Activated T-cell treated with anti-CD3 and anti-CD28 coated beads for 48 hours (primary cell): ENCODE measurements at regions not wholly inside any gene's neighbourhood (a gene's known extent, or its start where the extent isn't known, plus 50 kb on each side); places are given as distances from the start of the nearest gene placed in this dataset.

Experiments
- DNase-seq: peaks from one replicate; pipeline ENCODE4 v3.0.0-alpha.2; 2020; ENCODE audit warnings: low read depth

DNA sequence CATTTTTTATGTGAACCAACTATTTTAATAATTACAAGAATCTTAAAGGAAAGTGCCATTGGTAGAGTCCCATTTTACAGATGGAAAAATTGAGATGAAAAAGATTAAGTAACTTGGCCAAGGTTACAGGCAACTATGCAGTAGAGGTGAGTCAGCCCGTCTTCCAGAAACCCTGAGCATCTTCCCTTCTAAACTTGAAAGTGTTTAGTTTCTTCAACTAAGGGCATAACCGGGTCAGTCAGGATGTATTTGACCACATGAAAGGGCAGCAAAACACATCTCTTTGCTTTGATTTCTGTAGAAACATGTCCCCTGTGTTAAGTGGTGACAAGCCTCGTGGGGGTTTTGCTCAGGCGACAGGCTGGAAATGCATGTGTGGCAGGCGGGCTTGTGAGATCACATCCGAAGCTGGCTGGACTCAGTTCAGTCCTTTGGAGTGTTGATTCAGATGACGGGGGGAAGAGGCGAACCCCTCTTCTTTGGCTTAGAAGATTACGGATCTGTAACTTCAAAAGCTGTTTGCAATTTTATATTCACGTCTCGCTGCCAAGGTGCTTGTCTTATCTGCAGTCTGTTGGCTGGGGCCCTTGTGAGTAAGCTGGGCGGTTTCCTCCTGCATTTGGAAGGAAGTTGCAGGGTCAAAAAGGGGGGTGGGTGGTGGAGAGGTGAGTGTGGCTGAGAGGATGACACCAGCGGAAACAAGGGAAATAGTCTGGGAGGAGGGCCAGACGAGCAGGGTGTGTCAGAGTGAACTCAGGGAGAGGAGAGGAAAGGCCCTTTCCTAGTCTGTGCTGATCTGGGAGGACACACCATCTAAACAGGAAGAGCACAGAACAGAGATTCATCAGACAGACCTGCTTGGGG lies 78.9 kb upstream of the RPS23 start:
- DNase-seq, result peak; percentile 58

DNA sequence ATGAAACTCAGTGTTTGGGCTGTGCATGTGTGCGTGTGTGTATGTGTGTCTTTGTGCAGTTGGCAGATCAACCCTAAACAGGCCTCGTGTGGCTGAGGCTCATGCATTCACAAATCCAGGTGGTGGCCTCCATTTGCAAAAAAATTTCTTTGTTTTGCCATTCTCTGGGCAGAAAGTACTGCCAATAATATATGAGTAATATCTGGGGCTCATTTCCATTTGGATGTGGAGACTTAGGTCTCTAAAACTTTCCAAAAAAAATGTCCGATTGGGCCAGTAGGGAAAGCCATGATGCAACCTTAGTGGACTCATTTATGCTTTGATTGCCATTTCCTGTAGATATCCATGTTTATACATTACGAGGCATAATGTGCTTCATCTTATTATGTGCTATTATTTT lies 77.9 kb upstream of the RPS23 start:
- DNase-seq, result no peak

DNA sequence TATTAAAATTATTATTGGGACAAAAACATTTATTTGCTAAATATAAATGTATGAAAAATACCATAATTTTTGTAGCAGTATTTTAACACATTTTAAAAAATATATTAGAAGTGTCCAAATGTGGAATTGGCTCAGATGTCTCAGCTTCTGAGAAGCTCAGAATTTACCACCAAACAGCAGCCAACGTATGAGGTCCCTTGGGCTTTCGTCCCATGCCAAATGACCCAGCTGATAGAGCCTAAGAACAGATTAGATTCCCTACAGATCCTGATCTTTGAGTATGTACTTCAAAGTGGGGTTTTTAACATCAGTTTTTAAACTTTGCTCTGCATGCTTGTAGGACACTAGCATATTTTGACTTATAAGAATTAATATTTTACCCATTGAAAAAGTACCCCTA lies 77.3 kb upstream of the RPS23 start:
- no peak for DNase-seq

GRCh38 chr5:82355053-82355452 lies 76.9 kb upstream of the RPS23 start:
- no peak for DNase-seq

- DNase-seq, result no peak
These were observed 76.4 kb upstream of the RPS23 start for GRCh38 chr5:82354543-82354942.

GRCh38 chr5:82353522-82353921 lies 75.4 kb upstream of the RPS23 start:
- DNase-seq, result no peak

GRCh38 chr5:82352146-82352791 lies 74.1 kb upstream of the RPS23 start:
- no peak for DNase-seq

- DNase-seq, result no peak
These were observed 73.6 kb upstream of the RPS23 start for GRCh38 chr5:82351754-82352145.

DNA sequence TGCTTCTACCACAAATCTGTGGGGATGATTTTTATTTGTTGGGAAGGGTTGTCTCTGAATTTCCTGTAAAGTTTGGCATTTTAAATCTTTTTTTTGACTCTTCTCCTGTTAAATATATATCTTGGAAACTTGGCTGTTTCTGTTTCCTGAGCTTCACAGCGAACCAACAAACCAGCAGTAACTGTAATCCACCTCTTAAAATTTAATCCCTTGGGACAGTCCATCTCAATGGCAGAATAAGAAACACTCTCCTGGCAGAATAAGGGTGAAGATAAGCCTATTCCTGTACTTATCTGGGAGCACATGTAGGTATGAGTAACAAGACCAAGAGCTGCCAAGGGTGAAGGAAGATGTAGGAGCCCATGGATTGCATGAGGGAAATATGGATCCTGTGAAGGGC lies 73.1 kb upstream of the RPS23 start:
- DNase-seq, result no peak

- DNase-seq, result peak; percentile 34
These were observed 71.5 kb upstream of the RPS23 start for GRCh38 chr5:82349652-82350051.

- no peak for DNase-seq
These were observed 70.8 kb upstream of the RPS23 start for GRCh38 chr5:82348784-82349425.

GRCh38 chr5:82347201-82347865 lies 69.2 kb upstream of the RPS23 start:
- DNase-seq, result no peak

DNA sequence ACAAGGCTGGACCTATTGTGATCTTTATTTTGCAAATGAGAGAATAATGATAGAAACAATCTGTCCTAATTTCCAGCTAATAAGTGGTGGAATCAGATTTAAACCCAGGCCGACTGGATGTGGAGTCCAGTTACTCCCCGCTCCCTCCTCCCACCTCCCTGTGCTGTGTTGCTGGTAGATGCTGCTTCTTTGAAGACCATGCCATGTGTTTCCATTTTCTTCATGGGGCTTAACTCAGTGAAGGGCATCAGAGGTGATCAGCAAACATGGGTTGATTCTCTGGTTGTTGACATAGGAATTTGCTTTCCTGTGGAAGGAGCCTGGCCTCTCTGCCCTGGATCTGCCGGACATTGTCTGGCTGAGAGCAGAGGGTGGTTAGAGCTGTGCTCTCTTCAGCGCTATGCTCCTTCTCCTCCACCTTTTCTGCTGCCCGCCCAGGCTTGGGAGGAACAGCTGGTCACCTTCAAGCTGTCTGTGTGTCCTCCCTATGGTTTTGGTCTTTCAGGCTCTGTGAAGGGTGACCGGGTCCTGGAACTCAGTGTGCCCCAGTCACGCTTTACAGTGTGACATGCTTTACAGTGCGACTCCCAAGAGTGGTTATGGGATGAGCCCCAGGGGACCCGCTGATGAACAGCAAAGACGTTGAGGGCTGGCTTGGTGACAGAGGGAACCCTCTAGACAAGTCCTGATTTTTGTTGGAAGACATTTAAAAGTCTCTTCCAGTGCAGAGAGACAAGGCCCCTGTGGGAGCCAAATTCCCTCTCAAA lies 68.4 kb upstream of the RPS23 start:
- DNase-seq, result no peak

- DNase-seq, result no peak
These were observed 67.0 kb upstream of the RPS23 start for GRCh38 chr5:82345108-82345507.

DNA sequence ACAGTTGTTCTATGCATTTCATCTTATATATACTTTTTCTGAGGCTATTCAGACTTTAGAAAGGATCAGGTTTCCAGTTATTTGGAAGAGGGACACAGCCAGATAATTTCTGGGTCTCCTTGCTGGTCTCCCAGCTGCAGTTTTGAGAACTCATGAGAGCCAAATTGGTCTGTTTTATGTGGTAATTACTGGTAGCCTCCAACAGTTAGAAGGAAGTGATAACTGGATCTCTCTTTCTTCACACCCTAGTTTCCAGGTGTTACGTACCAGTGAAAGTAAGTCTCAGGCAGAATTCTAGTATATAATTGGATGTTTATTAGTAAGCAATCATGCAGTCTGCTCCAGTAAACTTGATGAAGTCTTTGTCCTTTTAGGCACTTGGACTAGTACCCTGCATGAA lies 63.2 kb upstream of the RPS23 start:
- DNase-seq, result no peak

DNA sequence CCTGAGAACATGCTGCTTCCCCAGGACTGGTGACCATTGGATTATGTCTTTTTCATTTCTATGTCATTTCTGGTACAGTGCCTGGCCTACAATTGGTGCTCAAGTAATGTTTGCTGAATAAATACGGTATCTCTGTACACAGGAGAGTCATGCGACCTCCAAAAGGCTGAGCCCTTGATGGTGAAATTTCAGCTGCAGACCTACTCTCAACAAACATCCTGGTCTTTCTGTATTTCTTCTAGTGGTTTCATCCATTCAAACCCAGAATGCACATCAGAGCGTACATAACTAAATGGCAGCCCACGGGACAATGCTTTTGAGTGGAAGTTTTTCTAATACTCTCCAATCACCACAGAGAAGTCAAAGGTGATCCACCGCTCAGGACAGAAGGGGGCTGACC lies 62.6 kb upstream of the RPS23 start:
- no peak for DNase-seq

- DNase-seq, result no peak
These were observed 61.6 kb upstream of the RPS23 start for GRCh38 chr5:82339792-82340191.

GRCh38 chr5:82338771-82339373 lies 60.7 kb upstream of the RPS23 start:
- no peak for DNase-seq

DNA sequence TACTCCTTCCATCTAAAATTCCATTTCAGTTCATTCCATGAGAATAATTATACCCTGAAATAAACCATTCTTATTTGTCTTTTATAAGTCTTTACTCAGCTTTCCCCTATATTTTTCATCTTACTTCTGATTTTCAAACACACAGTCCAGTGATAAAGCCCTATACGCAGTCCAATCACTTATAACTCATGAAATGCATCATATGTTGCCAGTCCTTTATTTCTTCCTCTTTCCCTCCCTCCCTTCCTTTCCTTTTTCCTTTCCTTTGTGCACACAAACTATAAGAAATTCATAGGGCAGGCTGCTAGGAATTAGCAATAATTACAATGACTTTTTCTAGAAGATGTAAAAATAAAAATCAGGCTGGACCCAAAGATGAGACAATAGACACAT lies 58.8 kb upstream of the RPS23 start:
- no peak for DNase-seq

- no peak for DNase-seq
These were observed 58.2 kb upstream of the RPS23 start for GRCh38 chr5:82336226-82336958.

DNA sequence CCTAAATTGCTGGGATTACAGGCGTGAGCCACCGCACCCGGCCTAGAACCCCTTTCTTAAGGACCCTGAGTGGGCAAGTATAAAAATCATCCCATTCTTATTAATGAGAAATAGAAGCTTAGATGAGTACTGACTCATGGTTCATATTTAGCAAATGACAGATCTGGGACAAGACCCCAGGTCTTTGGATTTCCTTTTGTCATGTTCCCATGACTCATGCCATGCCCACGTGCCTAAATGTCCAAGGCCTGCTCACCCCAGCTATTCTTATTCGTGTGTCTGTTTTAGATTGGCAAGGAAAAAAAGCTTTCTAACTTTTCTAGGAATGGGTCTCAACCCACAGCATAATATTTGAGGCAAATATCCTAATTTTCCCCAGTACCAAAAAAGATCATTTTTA lies 57.7 kb upstream of the RPS23 start:
- DNase-seq, result no peak
